OCI-LY7 (cell line): ENCODE measurements at regions not wholly inside any gene's neighbourhood (a gene's known extent, or its start where the extent isn't known, plus 50 kb on each side); places are given as distances from the start of the nearest gene placed in this dataset.

Source experiments
- EZH2phosphoT487 ChIP-seq: fragments of 200-600 bp; sonication (generic); IDR thresholded peaks from 2 replicates; pipeline ENCODE4 v1.6.1; 2018; ENCODE audit warnings: low read depth, borderline replicate concordance, mild to moderate bottlenecking, mixed run types, antibody characterized with exemption, low read length, moderate library complexity, mixed read lengths
- TF ChIP-seq, protein P1 (sequence below): fragments of 200-600 bp; sonication (generic); conservative IDR thresholded peaks from 2 replicates; pipeline ENCODE4 v1.5.1; 2014; ENCODE audit warnings: mild to moderate bottlenecking, antibody characterized with exemption, low read length, moderate library complexity, mixed read lengths

DNA sequence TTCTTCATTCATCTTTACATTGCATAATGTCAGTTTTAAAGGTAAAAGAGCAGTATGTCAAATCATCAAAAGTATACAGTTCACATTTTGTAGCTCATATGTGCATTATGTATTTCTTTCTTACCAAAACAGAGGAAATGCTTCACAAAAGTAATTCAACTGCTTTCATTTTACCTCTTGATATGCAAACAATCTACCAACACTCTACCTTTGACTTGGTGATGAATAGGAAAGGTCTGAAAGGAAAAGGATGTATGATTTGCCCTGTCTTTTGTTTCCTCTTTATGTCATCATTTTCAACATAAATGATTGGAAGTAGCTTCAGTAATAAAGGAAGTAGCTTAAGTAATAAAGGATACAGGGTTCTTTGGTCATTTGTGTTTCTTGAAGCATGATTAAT is 846.7 kb downstream of the NXPH1 start:
- TF ChIP-seq, protein P1, sequence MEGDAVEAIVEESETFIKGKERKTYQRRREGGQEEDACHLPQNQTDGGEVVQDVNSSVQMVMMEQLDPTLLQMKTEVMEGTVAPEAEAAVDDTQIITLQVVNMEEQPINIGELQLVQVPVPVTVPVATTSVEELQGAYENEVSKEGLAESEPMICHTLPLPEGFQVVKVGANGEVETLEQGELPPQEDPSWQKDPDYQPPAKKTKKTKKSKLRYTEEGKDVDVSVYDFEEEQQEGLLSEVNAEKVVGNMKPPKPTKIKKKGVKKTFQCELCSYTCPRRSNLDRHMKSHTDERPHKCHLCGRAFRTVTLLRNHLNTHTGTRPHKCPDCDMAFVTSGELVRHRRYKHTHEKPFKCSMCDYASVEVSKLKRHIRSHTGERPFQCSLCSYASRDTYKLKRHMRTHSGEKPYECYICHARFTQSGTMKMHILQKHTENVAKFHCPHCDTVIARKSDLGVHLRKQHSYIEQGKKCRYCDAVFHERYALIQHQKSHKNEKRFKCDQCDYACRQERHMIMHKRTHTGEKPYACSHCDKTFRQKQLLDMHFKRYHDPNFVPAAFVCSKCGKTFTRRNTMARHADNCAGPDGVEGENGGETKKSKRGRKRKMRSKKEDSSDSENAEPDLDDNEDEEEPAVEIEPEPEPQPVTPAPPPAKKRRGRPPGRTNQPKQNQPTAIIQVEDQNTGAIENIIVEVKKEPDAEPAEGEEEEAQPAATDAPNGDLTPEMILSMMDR, result no peak
- TF ChIP-seq EZH2phosphoT487, result no peak
